ENCODE measurements at regions not wholly inside any gene's neighbourhood (a gene's known extent, or its start where the extent isn't known, plus 50 kb on each side); places are given as distances from the start of the nearest gene placed in this dataset.
"Not testable (repeated sequence)": the region's sequence is repeated elsewhere in the genome, so short reads cannot be mapped to it uniquely, and the experiment has no call there.

GRCh38 chr4:128422296-128422695 lies 134.7 kb upstream of the PGRMC2 start:
- not testable (repeated sequence) for TF ChIP-seq CTCF (IDR thresholded peaks at IDR 0.05); EZH2 (IDR thresholded peaks at IDR 0.05; ENCODE audit: borderline replicate concordance, insufficient read depth, low read depth, low read length, poor library complexity, severe bottlenecking)
